ENCODE measurements at regions not wholly inside any gene's neighbourhood (a gene's known extent, or its start where the extent isn't known, plus 50 kb on each side); places are given as distances from the start of the nearest gene placed in this dataset.

DNA sequence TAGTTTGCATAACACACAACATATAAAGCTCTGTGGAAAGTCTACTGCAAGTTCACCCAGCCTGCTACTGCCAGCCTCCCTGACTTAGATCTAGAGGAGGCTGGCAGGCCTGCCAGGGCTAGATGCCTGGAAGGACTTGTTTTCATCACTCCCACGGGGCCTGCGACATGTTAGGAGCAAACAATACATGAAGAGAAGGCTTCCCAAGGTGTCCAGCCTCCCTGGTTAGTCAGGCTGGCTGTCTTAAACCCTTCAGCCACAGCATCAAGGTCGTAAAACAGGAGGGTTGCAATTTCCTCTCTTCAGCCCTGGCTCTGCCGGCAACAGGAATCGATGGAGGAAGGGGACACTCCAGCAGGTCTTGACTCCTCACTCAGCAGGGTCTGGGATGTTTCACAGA is 104.5 kb downstream of the NGF start:
- intact Hi-C loops (cut with DNase I; ENCODE audit: low total_unique reads) = no loop called here

DNA sequence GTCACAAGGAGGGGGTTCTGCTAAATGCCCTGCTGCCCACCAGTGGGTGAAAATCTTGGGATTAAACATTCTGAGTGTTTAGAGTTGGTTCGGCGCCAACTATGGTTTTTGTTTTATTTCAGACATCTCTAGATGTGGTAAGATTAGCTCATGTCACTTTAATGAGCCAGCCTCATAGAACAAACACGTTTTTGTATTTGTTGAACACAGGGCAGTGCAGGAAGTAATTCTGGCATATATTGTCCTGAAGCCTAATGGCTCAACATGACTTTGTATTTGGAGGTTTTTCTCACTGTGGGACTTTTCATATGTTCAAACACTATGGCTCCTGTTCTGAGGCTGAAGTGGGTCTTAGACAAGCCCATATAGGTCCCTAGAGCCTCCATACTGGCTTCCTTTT is 107.8 kb downstream of the NGF start:
- no peak for DNase-seq (ENCODE audit: low spot score in 2 of 2)
- 56 to 57% methylated on average over 3 of the region's 3 CpGs for WGBS, 2 donors

More for the DNA sequence above, 104.5 kb downstream of the NGF start:
- no peak for DNase-seq (ENCODE audit: low spot score in 2 of 2)
- H3K4me3 ChIP-seq (ENCODE audit: low read depth, poor library complexity, severe bottlenecking) = no peak overlapping the region
- WGBS, 2 donors = 69 to 74% methylated on average over 5 of the region's 5 CpGs
- no peak for TF ChIP-seq POLR2A (IDR thresholded peaks at IDR 0.05)
- TF ChIP-seq, protein P1, sequence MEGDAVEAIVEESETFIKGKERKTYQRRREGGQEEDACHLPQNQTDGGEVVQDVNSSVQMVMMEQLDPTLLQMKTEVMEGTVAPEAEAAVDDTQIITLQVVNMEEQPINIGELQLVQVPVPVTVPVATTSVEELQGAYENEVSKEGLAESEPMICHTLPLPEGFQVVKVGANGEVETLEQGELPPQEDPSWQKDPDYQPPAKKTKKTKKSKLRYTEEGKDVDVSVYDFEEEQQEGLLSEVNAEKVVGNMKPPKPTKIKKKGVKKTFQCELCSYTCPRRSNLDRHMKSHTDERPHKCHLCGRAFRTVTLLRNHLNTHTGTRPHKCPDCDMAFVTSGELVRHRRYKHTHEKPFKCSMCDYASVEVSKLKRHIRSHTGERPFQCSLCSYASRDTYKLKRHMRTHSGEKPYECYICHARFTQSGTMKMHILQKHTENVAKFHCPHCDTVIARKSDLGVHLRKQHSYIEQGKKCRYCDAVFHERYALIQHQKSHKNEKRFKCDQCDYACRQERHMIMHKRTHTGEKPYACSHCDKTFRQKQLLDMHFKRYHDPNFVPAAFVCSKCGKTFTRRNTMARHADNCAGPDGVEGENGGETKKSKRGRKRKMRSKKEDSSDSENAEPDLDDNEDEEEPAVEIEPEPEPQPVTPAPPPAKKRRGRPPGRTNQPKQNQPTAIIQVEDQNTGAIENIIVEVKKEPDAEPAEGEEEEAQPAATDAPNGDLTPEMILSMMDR (IDR thresholded peaks at IDR 0.05) = no peak

GRCh38 chr1:115229016-115229415 is 109.0 kb downstream of the NGF start:
- TF ChIP-seq, protein P1 (IDR thresholded peaks at IDR 0.05) = no peak
- TF ChIP-seq POLR2A (IDR thresholded peaks at IDR 0.05) = no peak
- DNase-seq (ENCODE audit: low spot score in 2 of 2) = no peak
- no peak overlapping the region for H3K4me3 ChIP-seq (ENCODE audit: low read depth, poor library complexity, severe bottlenecking)
- WGBS, 2 donors = 75 to 82% methylated on average over 1 of the region's 1 CpG
- intact Hi-C loops (cut with DNase I; ENCODE audit: low total_unique reads) = no loop called here

More for the DNA sequence above, 107.8 kb downstream of the NGF start:
- H3K4me3 ChIP-seq (ENCODE audit: low read depth, poor library complexity, severe bottlenecking) = no peak overlapping the region
- TF ChIP-seq POLR2A (IDR thresholded peaks at IDR 0.05) = no peak
- TF ChIP-seq, protein P1 (IDR thresholded peaks at IDR 0.05) = no peak
- intact Hi-C loops (cut with DNase I; ENCODE audit: low total_unique reads) = no loop called here

DNA sequence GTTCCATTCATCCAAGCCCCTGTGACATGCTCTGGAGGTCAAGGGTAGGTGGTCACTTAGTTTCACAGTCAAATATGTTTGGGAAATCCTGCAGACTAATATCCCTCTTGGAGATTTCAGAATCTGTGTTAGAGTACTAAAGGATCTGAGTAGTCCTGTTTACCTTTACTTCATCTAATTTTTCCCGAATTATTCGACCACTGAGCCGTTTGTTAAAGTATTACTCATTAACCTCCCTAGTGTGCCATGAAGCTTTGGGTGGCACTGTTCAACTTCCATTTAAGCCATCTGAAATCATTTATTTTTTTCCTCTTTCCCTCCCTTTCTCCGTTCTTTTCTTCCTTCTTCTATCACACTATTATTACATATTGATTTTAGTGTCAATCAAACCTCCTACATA is 109.9 kb downstream of the NGF start:
- intact Hi-C loops (cut with DNase I; ENCODE audit: low total_unique reads) = no loop called here
- no peak for DNase-seq (ENCODE audit: low spot score in 2 of 2)
- TF ChIP-seq, protein P1 (IDR thresholded peaks at IDR 0.05) = no peak
- TF ChIP-seq POLR2A (IDR thresholded peaks at IDR 0.05) = no peak
- 87 to 92% methylated on average over 4 of the region's 4 CpGs for WGBS, 2 donors
- H3K4me3 ChIP-seq (ENCODE audit: low read depth, poor library complexity, severe bottlenecking) = no peak overlapping the region

- intact Hi-C loops (cut with DNase I; ENCODE audit: low total_unique reads) = no loop called here
- WGBS, 2 donors = 82 to 83% methylated on average over 8 of the region's 8 CpGs
- TF ChIP-seq, protein P1 (IDR thresholded peaks at IDR 0.05) = no peak
- no peak for TF ChIP-seq POLR2A (IDR thresholded peaks at IDR 0.05)
- H3K4me3 ChIP-seq (ENCODE audit: low read depth, poor library complexity, severe bottlenecking) = no peak overlapping the region
- no peak for DNase-seq (ENCODE audit: low spot score in 2 of 2)
Measured at GRCh38 chr1:115227346-115228082, 110.5 kb downstream of the NGF start.

Measured in lower leg skin (tissue), 4 donors.